ENCODE measurements at regions not wholly inside any gene's neighbourhood (a gene's known extent, or its start where the extent isn't known, plus 50 kb on each side); places are given as distances from the start of the nearest gene placed in this dataset.

DNA sequence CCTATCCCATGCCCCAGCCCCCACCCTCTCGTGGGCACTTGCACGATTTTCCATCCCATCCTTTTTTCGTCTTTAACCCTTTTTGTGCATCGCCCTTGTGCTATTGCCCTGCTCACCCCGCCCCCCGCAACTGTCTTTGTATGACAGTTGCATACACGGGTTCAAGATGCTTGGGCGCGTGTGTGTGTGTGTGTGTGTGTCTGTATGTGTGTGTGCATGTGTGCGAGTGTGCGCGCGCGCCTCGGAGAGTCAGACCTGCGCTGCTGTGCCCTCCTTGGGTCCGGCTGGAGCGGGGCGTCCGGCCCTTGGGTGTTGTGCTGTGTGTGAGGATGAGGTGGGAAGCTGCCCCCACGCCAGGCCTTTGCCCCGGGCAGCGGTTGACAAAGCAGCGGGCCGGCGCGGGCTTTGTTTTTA is 230.7 kb downstream of the HAUS1 start:
- TF ChIP-seq, protein P1, sequence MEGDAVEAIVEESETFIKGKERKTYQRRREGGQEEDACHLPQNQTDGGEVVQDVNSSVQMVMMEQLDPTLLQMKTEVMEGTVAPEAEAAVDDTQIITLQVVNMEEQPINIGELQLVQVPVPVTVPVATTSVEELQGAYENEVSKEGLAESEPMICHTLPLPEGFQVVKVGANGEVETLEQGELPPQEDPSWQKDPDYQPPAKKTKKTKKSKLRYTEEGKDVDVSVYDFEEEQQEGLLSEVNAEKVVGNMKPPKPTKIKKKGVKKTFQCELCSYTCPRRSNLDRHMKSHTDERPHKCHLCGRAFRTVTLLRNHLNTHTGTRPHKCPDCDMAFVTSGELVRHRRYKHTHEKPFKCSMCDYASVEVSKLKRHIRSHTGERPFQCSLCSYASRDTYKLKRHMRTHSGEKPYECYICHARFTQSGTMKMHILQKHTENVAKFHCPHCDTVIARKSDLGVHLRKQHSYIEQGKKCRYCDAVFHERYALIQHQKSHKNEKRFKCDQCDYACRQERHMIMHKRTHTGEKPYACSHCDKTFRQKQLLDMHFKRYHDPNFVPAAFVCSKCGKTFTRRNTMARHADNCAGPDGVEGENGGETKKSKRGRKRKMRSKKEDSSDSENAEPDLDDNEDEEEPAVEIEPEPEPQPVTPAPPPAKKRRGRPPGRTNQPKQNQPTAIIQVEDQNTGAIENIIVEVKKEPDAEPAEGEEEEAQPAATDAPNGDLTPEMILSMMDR (IDR thresholded peaks at IDR 0.05; ENCODE audit: borderline replicate concordance, extremely low read depth, low read length, poor library complexity, severe bottlenecking) = no peak
- TF ChIP-seq EZH2 (IDR thresholded peaks at IDR 0.05; ENCODE audit: borderline replicate concordance, low read depth, low read length, severe bottlenecking) = no peak

Measured in DND-41 (cell line).